ENCODE measurements at regions not wholly inside any gene's neighbourhood (a gene's known extent, or its start where the extent isn't known, plus 50 kb on each side); places are given as distances from the start of the nearest gene placed in this dataset.

GRCh38 chr9:12212860-12213259, 480.3 kb upstream of the TYRP1 start:
- no peak overlapping the region for H3K27ac Mint-ChIP-seq
- H3K9me3 Mint-ChIP-seq: peaks cover 17% of the 10 kb centered on the region
- H3K27me3 Mint-ChIP-seq (ENCODE audit: low read depth, poor library complexity): no peaks in the 10 kb centered on the region
- H3K36me3 Mint-ChIP-seq (ENCODE audit: low read depth): no peaks in the 10 kb centered on the region
- DNase-seq: no peak
- TF ChIP-seq CTCF (IDR thresholded peaks at IDR 0.05): no peak
- H3K4me1 Mint-ChIP-seq: no peaks in the 10 kb centered on the region
- no peak overlapping the region for H3K4me3 Mint-ChIP-seq

GRCh38 chr9:12221470-12221869, 471.7 kb upstream of the TYRP1 start:
- no peak for TF ChIP-seq CTCF (IDR thresholded peaks at IDR 0.05)
- Mint-ChIP-seq H3K9me3 (no peaks in the 10 kb centered on the region), H3K36me3 (ENCODE audit: low read depth) (no peaks in the 10 kb centered on the region), H3K27ac (no peak overlapping the region), H3K4me1 (peaks cover 12% of the 10 kb centered on the region), H3K4me3 (no peak overlapping the region), H3K27me3 (ENCODE audit: low read depth, poor library complexity) (no peaks in the 10 kb centered on the region)
- DNase-seq: no peak

GRCh38 chr9:12224449-12224848, 468.7 kb upstream of the TYRP1 start:
- H3K4me1 Mint-ChIP-seq: peaks cover 12% of the 10 kb centered on the region

DNA sequence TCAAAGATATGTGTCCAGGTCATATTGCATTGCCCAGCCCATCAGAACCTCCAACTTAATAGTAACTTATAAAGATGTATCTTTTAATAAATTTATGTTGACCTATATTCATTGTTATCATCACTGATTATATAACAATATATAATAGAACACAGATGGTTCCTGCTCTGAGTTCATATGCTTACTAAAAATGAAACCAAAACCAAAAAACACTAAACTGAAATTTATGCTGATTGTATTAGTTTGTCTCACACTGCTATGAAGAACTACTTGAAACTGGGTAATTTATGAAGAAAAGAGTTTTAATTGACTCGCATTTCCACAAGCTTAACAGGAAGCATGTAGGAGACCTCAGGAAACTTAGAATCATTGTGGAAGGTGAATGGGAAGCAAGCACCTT, 462.5 kb upstream of the TYRP1 start:
- H3K27ac Mint-ChIP-seq: no peak overlapping the region
- H3K27me3 Mint-ChIP-seq (ENCODE audit: low read depth, poor library complexity): no peaks in the 10 kb centered on the region
- H3K9me3 Mint-ChIP-seq: peaks cover 19% of the 10 kb centered on the region
- H3K4me3 Mint-ChIP-seq: no peak overlapping the region
- no peak for TF ChIP-seq CTCF (IDR thresholded peaks at IDR 0.05)
- H3K36me3 Mint-ChIP-seq (ENCODE audit: low read depth): no peaks in the 10 kb centered on the region
- no peaks in the 10 kb centered on the region for H3K4me1 Mint-ChIP-seq
- DNase-seq: no peak

More at GRCh38 chr9:12224449-12224848, 468.7 kb upstream of the TYRP1 start:
- no peaks in the 10 kb centered on the region for H3K36me3 Mint-ChIP-seq (ENCODE audit: low read depth)
- H3K27me3 Mint-ChIP-seq (ENCODE audit: low read depth, poor library complexity): no peaks in the 10 kb centered on the region
- no peak for DNase-seq
- no peak for TF ChIP-seq CTCF (IDR thresholded peaks at IDR 0.05)
- H3K27ac Mint-ChIP-seq: peak overlapping the region; percentile 5
- H3K4me3 Mint-ChIP-seq: no peak overlapping the region
- no peaks in the 10 kb centered on the region for H3K9me3 Mint-ChIP-seq

DNA sequence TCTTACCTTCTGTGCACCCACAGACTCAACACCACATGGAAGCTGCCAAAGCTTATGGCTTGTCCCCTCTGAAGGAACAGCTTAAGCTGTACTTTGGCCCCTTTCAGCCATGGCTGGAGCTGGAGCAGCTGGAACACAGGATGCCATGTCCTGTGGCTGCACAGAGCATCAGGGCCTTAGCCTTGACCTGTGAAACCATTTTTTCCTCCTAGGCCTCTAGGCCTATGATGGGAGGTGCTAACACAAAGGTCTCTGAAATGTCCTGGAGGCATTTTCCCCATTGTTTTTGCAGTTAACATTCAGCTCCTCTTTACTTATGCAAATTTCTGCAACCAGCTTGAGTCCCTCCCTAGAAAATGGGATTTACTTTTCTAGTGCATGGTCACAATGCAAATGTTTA, 461.4 kb upstream of the TYRP1 start:
- Mint-ChIP-seq H3K36me3 (ENCODE audit: low read depth) (no peaks in the 10 kb centered on the region), H3K27ac (no peak overlapping the region), H3K4me3 (no peak overlapping the region), H3K4me1 (no peaks in the 10 kb centered on the region), H3K27me3 (ENCODE audit: low read depth, poor library complexity) (no peaks in the 10 kb centered on the region), H3K9me3 (peaks cover 19% of the 10 kb centered on the region)
- no peak for TF ChIP-seq CTCF (IDR thresholded peaks at IDR 0.05)
- no peak for DNase-seq

- no peak for DNase-seq
- Mint-ChIP-seq H3K4me3 (no peak overlapping the region), H3K4me1 (no peaks in the 10 kb centered on the region), H3K27me3 (ENCODE audit: low read depth, poor library complexity) (no peaks in the 10 kb centered on the region), H3K9me3 (peaks cover 26% of the 10 kb centered on the region), H3K36me3 (ENCODE audit: low read depth) (no peaks in the 10 kb centered on the region), H3K27ac (no peak overlapping the region)
- TF ChIP-seq CTCF (IDR thresholded peaks at IDR 0.05): no peak
These were observed 460.3 kb upstream of the TYRP1 start for GRCh38 chr9:12232836-12233235.
